Tibial artery (tissue), 4 donors: ENCODE measurements at regions not wholly inside any gene's neighbourhood (a gene's known extent, or its start where the extent isn't known, plus 50 kb on each side); places are given as distances from the start of the nearest gene placed in this dataset.

Experiments
- DNase-seq, 2 donors: peaks; one replicate each; pipeline ENCODE4 v3.0.0-alpha.2; 2019
- H3K27ac ChIP-seq, 2 donors: fragments of 200-600 bp; sonication (generic) in 1 of 2; 1 replicate in 1 of 2; 2 replicates in 1 of 2; pipeline ENCODE4 v1.5.1; 2018 to 2019; ENCODE audit warnings: mild to moderate bottlenecking in 1 of 2
- H3K27me3 ChIP-seq, 2 donors: fragments of 200-600 bp; sonication (generic) in 1 of 2; one replicate each; pipeline versions ENCODE4 v1.5.1 to v1.6.0; 2016 to 2019
- H3K36me3 ChIP-seq, 3 donors: fragments of 200-600 bp; sonication (generic) in 2 of 3; one replicate each; pipeline ENCODE4 v1.5.1; 2016 to 2019; ENCODE audit warnings: mild to moderate bottlenecking in 2 of 3
- H3K4me1 ChIP-seq, 4 donors: fragments of 200-600 bp; sonication (generic) in 2 of 4; 1 replicate in 3 of 4; 2 replicates in 1 of 4; pipeline ENCODE4 v1.5.1; 2016 to 2019
- H3K4me3 ChIP-seq, 2 donors: fragments of 200-600 bp; sonication (generic) in 1 of 2; 1 replicate in 1 of 2; 2 replicates in 1 of 2; pipeline ENCODE4 v1.5.1; 2018 to 2019; ENCODE audit warnings: mild to moderate bottlenecking in 2 of 2
- H3K9me3 ChIP-seq, 3 donors: fragments of 200-600 bp; sonication (generic) in 1 of 3; one replicate each; pipeline ENCODE4 v1.5.1; 2016 to 2019
- CTCF ChIP-seq, 2 experiments: fragments of 200-600 bp in 1 of 2; fragments of 450-650 bp in 1 of 2; IDR thresholded peaks; one replicate each; pipeline ENCODE4 v1.5.1; 2017 to 2019; ENCODE audit warnings: antibody characterized with exemption in 2 of 2, mild to moderate bottlenecking in 1 of 2, moderate library complexity in 1 of 2
- intact Hi-C: fragments of 100-400 bp; cut with DNase I; formaldehyde crosslinking; loops from one replicate; pipeline ENCODE4 v1.15.0; 2023; ENCODE audit warnings: low total_unique reads

DNA sequence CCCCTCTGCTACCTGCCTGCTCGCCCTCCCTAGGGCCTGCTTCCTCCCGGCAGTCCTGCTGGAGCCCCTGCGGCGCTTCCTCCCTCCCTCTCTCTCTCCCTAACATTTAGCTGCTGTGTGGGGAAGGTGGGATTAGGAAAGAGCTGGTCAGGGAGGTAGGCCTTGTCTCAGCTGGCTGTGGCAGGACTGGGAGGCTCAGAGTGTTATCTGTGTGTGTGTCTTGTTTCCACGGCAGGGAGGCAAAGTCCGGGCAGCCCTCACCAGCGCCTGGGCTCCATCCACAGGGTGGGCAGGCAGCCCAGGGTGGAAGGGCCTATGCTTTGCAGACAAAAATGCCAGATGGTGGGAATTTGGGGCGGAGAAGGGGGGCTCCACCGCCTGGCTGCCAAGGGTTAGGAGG is 105.7 kb downstream of the RPS24 start:
- peaks cover 0 to 6% (median 0%) of the 10 kb centered on the region in 4 donors for H3K4me1 ChIP-seq
- H3K4me3 ChIP-seq: no peak overlapping the region
- peaks cover 0 to 7% of the 10 kb centered on the region in 2 donors for H3K27me3 ChIP-seq
- H3K36me3 ChIP-seq: no peaks in the 10 kb centered on the region
- intact Hi-C loops: no loop called here
- no peaks in the 10 kb centered on the region for H3K9me3 ChIP-seq
- no peak overlapping the region for H3K27ac ChIP-seq
- no peak for TF ChIP-seq CTCF (IDR thresholded peaks at IDR 0.05)
- no peak for DNase-seq

GRCh38 chr10:78140066-78140630 is 106.5 kb downstream of the RPS24 start:
- H3K27ac ChIP-seq: no peak overlapping the region
- no peaks in the 10 kb centered on the region for H3K9me3 ChIP-seq
- no peak overlapping the region for H3K4me3 ChIP-seq
- intact Hi-C loops: no loop called here
- peaks cover 0 to 6% (median 0%) of the 10 kb centered on the region in 4 donors for H3K4me1 ChIP-seq
- no peak for TF ChIP-seq CTCF (IDR thresholded peaks at IDR 0.05)
- no peaks in the 10 kb centered on the region for H3K36me3 ChIP-seq
- DNase-seq: no peak
- H3K27me3 ChIP-seq: peaks cover 0 to 2% of the 10 kb centered on the region in 2 donors

DNA sequence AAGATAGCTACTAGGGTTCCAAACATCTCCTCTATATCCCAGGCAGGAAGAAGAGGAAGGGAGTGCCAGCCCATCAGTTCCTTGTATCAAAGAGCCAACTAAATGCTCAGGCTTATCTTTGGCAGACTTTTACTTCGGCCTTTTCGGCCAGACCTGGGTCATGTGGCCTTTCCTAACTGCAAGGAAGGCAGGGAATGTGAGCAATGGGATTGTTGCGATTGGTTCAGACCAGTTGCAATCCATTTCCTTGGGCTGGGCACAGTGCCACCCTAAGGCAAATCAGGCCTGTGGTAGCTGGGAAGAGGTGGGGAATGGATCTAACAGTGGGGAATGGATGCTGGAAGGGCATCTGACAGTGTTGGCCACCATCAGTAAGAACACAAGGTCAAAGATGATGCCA is 109.9 kb downstream of the RPS24 start:
- Histone ChIP-seq H3K27ac (no peak overlapping the region), H3K9me3 (no peaks in the 10 kb centered on the region), H3K4me1 (peaks cover 0 to 6% (median 0%) of the 10 kb centered on the region in 4 donors), H3K4me3 (no peak overlapping the region), H3K27me3 (no peaks in the 10 kb centered on the region), H3K36me3 (no peaks in the 10 kb centered on the region)
- TF ChIP-seq CTCF (IDR thresholded peaks at IDR 0.05): no peak
- intact Hi-C loops: no loop called here
- no peak for DNase-seq

DNA sequence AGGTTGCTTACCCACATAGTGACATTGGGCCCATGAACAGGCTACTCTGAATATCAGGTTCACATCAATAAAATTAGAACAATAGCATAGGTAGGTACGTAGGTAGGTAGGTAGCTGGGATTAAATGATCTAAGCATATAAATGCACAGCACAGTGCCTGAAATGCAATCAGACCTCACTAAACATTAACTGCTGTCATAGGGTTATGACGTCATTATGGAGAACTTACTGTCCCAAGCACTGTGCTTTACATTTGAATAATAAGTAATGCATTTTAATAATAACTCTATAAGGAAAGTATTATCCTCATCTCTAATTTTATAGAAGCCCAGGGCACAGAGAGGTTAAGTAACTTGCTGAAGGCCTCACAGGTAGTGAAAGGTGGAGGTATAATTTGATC is 112.5 kb downstream of the RPS24 start:
- intact Hi-C loops: loop anchor here (5.0 kb wide), 1 partner anchor 1026 kb away; no protein-coding TSS in a partner anchor
- H3K36me3 ChIP-seq: no peaks in the 10 kb centered on the region
- H3K27ac ChIP-seq: no peak overlapping the region
- H3K9me3 ChIP-seq: no peaks in the 10 kb centered on the region
- H3K27me3 ChIP-seq: no peaks in the 10 kb centered on the region
- no peak for DNase-seq
- no peak for TF ChIP-seq CTCF (IDR thresholded peaks at IDR 0.05)
- no peak overlapping the region for H3K4me3 ChIP-seq
- H3K4me1 ChIP-seq: peaks cover 0 to 5% (median 0%) of the 10 kb centered on the region in 4 donors

DNA sequence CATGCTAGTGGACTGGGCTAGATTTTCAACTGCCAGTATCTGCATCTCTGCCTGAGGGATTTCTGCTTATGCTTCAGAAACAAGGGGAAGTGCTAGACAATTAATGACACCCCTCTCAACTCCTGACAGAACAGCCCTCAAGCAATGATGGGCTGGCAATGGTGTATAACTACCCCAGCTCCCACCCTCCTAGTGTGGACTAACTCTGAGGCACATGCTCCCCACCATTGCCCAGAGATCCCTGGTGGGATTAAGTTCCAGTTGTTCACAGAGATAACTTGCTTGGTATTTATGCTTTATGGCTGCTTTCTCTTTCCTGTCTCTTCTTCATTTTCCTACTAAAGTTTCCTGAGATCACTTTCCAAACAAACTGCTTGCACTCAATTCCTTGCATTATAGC is 113.5 kb downstream of the RPS24 start:
- Histone ChIP-seq H3K27me3 (no peaks in the 10 kb centered on the region), H3K4me1 (peaks cover 0 to 5% (median 0%) of the 10 kb centered on the region in 4 donors), H3K9me3 (no peaks in the 10 kb centered on the region), H3K27ac (no peak overlapping the region), H3K4me3 (no peak overlapping the region), H3K36me3 (no peaks in the 10 kb centered on the region)
- intact Hi-C loops: loop anchor here (5.0 kb wide), 1 partner anchor 1025 kb away; no protein-coding TSS in a partner anchor
- TF ChIP-seq CTCF (IDR thresholded peaks at IDR 0.05): no peak
- no peak for DNase-seq
